Stimulated activated CD8-positive, alpha-beta memory T cell treated with anti-CD3 and anti-CD28 coated beads, Interleukin-7, amount 100 ng/mL, for 48 hours (primary cell): ENCODE measurements at regions not wholly inside any gene's neighbourhood (a gene's known extent, or its start where the extent isn't known, plus 50 kb on each side); places are given as distances from the start of the nearest gene placed in this dataset.

Experiments used
- DNase-seq, 2 donors: peaks; one replicate each; pipeline ENCODE4 v3.0.0-alpha.2; 2020; ENCODE audit warnings: low read depth in 1 of 2; ENCODE audit errors: extremely low read depth in 1 of 2

DNA sequence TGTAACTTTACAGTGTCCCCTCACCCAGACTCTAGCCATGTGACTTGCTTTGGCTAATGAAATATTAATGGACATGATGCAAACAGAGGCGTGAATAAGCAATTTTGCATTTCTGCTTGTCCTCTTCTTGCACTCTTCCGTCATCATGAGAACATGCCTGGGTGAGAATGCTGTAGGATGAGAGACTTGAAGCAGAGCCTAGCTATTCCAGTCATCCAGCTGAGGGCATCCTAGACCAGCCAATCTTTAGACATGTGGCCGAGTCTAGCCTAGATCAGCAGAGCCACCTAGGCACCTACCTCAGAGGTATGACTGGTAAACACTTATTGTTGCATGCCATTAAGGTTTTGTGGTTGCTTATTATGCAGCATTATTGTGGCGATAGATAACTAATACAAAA is 450.5 kb upstream of the AZI2 start:
- DNase-seq: no peak

DNA sequence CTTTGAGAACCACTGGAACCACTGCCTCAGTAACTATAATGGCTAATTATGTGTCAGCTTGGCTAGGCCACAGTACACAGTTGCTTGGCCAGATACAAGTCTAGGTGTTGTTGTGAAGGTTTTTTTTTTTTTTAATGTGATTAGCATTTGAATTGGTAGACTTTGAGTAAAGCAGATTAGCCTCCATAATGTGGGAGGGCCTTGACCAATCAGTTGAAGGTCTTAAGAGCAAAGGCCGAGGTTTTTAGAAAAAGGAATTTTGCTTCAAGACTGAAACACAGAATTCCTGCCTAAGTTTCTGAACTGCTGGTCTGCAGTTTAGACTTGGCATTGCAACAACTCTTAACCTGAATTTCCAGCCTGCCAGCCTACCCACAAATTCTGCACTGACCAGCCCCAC is 451.6 kb upstream of the AZI2 start:
- no peak for DNase-seq

DNA sequence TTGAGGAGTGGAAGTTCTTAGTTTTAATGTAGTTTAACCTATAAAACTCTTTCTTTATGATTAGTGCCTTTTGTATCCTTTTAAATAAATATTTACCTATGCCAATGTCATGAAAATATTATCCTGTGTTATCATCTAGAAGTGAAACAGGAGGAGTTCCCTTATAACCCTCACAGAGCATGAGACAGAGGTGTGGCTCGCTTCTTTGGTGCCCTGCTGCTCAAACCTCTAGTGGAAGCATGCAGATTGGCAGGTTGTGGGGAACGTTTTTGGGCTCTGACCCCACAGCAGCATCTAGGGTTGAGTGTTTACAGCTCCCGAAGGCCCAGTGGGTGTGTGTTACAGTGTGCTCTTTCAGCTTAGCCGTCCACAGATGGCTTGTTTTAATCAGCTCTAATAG is 459.4 kb upstream of the AZI2 start:
- no peak for DNase-seq

DNA sequence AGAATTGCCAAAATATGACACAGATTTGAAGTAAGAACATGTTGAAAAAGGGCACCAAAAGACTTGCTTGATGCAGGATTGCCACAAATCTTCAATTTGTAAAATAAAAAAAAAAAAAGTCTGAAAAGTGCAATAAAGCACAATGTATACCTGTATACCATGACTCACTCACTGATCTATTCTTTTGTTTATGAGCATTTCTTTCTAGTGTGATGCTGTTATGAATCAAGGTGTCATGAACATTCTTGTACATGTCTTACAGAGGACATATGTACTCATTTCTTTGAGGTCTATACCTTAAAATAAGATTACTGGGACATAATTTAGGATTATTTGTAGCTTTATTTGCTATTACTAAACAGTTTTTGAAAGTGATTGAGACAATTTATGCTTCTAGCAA is 464.9 kb upstream of the RBMS3 start:
- DNase-seq: no peak

DNA sequence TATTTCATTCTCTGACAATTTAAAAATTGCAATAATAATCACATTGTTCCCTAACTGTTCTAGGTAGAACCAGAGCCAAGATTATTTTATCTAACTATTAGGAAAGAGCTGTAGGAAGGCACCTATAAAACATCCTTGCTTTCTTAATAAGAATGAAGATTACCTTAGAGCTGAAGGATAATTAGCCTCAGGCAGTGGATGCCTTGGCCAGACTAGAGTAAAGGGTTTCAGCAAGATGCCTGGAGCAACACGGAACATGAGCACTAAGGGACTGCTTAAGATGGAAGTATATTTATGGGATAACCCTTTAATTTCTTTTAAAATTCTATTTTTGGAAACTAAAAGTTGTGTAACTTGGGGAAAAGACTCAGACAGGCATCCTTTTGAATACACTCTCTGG is 456.6 kb upstream of the RBMS3 start:
- no peak for DNase-seq

DNA sequence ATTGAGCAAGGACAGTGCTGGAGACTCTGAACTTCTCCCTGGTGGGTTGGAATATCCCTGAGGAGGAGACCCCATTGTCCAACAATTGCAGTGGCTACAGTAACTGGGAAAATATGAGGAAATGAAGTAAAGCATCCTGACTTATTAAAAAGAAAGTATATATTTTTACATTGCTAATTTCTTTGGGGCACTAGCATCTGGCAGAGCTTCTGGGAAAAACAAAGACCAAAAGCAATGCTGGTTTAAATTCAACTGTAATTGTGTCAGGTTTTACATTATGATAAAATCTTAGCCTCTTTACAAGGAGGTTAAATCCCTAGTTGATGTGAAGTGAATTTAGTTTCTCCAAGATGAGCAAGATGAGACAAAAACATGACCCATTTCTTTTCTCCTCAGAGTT is 454.0 kb upstream of the RBMS3 start:
- DNase-seq: no peak

DNA sequence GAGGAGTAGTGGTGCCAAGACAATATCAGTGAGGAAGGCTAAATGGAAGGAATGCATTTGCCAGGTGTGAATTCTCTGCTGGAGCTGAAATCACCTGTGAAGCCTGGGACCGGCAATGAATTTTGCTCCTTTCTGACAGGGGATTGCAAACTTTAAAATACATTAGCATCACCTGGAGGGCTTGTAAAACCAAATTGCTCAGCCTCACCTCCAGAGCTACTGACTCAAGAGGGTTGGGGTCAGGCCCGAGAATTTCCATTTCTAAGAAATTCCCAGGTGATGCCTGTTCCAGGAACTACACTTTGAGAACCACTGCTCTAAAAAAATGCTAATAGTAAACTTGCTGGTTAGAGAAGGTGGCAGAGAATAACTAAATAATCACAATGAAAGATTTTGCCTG is 445.6 kb upstream of the RBMS3 start:
- no peak for DNase-seq

DNA sequence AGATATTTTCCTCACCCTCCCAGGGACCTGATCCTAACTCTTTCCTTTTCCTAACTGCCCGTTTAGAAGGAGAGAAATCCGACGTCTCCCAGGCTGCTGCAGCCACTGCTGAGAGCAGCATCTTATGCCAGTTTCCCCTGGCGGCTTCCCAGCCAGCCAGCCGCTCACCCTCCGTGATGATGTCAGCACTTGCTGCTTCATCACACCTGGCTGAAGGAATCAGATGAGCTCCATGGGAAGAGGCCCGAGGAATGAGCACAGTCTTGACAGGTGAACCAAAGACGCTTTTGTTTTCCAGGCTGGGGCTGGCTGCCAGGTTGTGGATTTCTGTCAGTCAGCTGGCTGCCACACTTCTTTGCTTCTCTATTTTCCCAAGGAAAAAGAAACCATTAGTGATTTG is 445.1 kb upstream of the RBMS3 start:
- no peak for DNase-seq

DNA sequence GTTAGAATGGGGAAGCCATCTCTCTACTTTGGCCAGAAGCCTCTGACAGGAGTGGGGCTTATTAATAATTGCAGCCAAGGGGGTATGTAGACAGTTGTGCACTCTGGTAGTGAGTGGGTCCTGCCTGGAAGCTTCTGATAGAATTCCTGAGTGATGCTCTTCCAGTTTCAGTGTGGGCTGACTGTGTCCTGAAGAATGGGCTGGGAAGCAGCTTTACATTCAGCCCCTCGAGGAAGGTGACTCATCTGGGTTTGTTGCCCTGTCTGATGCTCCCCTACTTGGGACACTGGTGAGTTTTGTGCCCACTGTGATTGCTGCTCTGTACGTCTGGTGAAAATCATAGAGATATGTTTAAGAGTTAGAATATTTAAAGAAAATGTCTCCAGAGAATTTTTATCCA is 444.7 kb upstream of the RBMS3 start:
- no peak for DNase-seq

DNA sequence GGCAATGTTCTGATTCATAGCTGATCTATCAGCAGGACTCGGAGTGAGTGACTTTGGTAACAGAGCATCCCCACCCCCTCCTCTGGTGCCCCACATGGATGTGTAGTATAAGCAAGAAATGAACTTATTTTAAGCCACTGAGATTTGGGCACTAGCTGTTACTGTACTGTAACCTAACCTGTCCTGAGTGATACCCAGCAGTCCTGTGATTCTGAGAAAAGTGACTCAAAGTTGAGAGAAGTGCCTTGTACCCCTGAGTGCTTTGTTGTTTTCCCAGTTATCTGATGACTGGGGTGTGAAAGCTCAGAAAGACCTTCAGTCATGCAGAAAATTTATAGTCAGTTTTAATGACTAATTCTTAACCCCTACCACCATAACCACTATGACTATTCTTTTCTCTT is 439.9 kb upstream of the RBMS3 start:
- DNase-seq: peak; percentile 19 to 73

DNA sequence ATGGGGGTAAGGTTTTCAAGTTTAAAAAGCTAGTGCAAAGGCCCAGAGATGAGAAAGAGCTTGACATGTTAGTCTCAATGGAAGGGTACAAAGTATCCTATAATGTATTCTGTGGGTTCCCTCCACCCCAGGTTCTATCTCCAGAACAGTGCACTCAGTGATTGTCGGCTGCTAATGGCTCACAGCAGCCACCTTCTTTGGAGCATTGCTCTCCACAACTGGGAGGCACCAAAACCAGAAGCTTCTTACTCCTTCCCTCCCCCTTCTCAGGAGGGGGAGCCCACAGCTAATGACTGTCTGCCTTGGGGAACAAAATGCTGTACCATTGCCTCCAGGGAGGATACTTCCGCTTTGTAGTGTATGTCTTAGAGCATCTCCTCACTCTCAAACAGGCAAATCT is 439.4 kb upstream of the RBMS3 start:
- no peak for DNase-seq

DNA sequence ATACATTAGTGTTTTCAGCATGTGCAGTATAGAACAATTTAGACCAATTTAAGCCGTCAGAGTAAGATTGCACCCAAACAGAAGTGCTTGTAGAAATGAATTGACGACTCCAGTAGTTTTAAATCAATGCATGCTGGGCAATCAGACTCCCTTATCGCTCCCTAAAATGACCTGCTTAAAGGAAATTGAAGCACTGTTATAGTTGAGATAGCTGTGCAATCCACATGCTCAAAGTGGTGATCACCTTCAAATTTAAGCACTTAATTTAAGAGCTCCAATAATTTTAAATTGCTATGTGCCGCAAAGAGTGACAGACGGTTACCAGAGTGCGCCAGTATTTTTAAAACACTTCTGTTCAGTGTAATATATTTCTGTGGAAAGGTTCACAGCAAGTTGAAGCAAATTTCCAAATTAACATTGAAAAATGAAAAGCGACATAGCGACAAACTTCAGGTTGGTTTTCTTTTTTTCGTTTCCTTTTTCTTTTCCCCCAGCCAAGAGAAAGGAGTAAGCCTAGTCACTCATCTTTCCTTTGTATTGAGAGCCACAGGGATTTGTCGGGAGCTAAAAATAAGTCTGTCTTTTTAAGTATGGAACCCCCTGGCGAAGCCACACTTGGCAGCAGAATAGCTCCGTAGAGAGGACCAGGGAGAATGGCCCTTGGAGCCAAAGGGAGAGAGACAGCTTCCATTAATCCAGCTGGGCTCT is 436.4 kb upstream of the RBMS3 start:
- no peak for DNase-seq

DNA sequence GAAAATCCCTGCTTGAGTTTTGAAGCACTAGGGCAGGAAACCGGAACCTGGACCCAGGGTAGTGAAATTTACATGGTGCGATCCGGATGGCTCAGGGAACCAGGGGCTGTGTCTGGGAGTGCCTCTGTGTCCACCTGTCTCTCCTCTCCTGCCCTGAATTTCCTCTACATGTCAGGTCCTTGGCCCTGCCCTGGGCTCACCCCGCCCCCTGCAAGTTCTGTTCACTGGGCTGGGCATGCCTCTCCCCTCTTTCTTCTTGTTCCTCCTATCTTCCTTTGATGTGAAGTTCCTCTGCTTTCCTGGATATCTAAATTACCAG is 435.9 kb upstream of the RBMS3 start:
- DNase-seq: no peak

DNA sequence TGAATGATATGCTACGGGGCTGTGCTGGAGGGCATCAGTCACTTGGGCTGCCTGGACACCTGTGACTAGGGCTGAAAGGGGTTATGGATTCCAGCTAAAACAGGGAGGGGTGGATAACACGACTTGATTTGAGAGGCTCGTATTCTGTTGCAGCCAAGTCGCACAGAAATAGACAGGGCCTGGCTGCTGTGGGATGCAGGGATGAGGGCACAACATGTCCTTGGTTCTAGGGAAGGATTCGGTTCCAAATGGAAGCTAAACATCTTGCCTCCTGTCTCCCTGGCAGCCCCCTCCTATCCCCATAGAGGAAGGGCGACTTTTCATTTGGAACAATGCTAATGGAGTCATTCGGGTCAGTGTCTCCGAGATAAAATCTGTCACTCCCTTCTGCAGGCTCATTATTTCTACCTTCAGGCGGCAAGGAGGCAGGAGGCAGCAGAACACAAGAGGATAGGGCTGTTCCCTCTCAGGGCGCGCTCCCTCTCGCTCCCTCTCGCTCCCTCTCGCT is 433.8 kb upstream of the RBMS3 start:
- no peak for DNase-seq

DNA sequence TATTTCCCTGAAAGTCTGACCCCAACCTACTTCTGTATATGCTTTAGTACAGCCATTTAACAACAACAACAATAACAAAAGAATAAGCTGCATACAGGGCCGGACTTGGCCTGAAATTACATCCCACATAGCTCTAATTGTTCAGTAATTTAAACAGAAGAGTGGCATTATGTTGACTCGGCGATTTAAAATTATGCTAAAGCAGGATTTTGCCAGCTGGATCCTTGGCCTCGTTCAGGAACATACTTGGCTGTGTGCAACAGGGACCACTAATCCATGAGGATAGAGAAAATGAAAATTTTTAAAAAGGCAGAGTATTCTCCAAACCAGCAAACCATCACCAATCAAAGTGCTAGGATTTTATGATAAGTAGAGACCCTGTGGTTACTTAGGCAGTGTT is 433.1 kb upstream of the RBMS3 start:
- DNase-seq: no peak

DNA sequence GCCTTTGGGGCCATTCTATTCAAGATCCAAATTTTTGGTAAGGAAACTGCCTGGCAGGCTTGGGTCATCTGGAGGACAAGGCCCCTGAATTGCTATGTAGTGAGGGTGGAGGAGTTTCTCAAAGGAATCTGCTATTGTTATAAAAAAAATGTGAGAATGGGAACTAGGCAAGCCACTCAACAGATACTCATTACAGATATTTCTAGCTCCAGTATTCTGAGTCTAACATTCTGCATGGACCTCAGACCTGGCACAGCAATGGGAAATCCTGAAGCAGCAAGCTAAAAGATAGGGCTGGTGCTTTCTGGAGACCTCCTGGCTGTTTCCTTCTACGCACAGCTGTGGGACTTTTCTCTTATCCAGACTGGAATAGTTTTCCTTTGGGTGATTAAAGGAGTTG is 430.7 kb upstream of the RBMS3 start:
- DNase-seq: no peak

DNA sequence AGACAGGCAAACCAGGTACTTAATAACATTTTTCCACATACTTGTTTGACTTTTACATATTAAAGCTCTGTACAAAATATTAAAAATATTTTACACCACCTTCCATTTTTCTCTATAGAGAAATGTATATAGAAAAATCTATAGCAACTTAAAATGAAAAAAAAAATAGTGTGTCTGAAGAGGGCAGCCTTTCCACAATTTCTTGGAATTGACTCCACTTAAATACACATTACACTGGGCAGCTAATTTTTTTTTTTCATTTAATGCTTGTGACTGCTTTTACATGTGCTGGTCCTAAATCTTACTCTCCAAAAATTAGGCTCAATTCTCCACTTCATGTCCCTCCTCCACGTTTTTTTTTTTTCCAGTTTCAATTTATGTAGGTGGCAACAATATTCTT is 427.0 kb upstream of the RBMS3 start:
- no peak for DNase-seq

DNA sequence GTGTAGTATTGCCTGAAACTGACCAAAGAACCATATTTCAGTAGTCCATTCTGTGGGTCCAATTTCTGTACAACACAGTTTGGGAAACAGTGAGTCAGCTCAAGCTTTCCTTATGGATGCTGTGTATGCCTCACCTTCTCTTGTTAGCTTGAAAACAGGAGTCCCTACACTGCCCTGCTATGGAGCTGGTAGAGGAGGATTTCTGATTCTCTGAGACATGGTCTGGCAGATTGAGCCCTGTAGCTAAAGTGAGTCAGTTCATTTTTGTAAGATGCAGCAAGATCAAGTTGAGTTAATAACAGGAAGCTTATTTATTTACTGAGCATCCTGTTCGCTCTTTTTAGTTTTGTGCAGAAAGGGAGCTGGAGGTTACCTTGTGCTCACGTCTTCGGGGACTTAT is 424.1 kb upstream of the RBMS3 start:
- DNase-seq: no peak

DNA sequence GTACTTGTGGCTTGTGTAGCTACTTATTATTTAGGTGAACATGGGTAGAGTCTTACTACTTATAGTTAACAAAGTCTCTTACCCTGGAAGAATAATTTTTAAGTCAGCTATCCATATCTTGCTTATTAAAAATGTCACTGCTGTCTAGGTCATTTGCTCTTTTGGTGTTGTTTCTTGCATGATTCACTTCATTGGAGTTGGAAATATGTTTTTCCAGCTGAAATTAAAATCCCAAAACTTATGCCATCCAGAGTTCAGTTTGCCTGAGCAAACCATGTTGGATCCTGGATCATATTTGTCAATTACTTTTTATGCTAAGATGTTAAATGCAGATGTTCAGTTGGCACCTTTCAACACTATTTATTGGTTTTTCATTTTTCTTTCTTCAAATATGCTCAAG is 421.0 kb upstream of the RBMS3 start:
- no peak for DNase-seq

DNA sequence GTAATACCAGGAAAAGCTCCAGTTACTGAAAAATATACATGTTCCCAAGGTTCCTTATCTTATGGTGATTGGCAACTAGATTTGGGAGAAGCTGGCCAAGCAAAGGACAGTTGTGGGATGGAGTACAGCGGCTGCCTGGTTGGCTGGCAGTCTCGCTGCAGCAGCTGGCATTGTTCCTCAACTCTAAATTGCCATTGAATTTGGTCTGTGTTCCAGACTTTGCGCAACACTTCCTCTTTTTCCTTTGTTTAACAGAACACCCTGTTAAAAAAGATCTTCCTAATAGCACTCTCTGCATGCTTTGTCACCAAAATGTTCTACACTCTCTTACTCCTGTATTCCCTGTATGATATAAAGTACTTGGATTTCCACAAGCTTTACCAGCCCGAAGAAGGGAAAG is 420.6 kb upstream of the RBMS3 start:
- DNase-seq: no peak

DNA sequence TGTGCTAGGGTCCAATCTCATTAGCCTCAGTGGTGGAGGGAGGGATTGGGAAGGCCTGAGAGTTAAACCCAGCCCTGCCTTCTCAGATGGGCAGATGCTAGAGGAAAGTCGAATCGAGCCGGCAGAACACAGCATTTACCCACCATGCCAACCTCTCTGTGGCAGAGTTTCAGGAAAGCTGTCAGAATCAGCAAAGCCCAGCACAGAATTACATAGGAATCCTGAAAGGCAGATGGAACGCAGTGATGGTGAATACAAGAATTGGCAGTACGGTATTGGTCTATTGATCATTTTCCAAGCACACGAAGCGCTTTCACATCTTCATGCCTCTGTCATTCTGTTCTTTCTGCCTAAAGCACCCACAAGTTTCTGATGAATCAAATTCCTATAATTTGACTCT is 417.7 kb upstream of the RBMS3 start:
- no peak for DNase-seq

DNA sequence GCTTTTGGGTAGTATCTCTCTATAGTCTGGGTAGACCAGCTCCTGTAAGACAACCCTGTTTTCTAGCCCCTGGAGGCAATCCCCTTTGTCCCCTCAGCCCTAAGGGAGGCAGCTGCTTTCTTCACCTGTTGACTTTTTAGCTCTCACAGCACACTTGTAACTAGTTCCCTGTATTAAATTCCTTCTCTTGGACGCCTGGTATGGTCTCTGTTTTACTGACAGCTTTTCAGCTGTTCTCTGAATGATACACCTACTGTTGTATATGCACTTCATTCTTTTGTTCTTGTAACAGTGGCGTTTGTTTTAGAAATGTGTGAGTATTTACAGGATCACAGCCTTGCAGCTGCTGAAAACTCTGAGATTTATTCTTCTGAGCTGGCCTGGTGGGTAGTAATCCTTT is 413.0 kb upstream of the RBMS3 start:
- DNase-seq: no peak

DNA sequence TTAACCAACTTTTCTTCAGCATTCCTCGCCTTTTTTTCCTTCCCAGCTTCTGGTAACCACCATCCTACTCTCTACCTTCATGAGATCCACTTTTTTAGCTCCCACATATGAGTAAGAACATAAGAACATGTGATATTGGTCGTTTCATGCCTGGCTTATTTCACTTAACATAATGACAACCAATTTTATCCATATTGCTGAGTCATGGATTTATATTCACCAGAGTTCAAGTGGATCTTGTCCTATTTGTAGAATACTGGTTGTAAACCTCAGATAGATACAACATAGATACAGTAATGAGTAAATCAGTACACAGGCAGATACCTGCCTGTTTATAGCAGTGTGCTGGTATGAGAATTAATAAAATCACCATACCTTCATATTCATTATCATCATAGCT is 412.0 kb upstream of the RBMS3 start:
- DNase-seq: no peak

DNA sequence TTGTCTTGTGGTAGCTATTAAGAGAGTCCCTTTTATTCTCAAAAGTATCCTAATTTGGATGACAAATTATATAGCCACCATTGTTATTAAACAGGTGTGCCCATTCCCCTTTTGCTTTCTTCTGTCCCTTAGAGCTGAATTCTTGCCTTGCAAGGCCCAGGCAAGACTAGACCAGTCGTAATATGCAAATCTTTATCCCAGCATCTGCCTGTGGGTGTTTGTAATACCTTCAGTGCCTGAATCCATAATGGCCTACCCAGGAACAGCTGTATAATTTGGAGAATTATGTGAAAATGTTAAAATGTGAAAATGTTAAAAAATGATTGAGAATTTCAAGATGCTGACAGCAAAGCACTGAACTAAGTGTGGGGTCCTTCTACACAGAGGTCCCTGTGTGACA is 403.0 kb upstream of the RBMS3 start:
- DNase-seq: no peak
